Upper lobe of left lung (tissue), 4 donors: ENCODE measurements at regions not wholly inside any gene's neighbourhood (a gene's known extent, or its start where the extent isn't known, plus 50 kb on each side); places are given as distances from the start of the nearest gene placed in this dataset.

ENCODE experiments used
- CTCF ChIP-seq, 6 experiments: fragments of 450-650 bp in 4 of 6; fragments of 200-600 bp in 2 of 6; sonication (generic) in 2 of 6; IDR thresholded peaks; one replicate each; pipeline ENCODE4 v1.5.1; 2016 to 2019; ENCODE audit warnings: antibody characterized with exemption in 6 of 6
- POLR2A ChIP-seq, 4 donors: fragments of 450-650 bp; IDR thresholded peaks; one replicate each; pipeline ENCODE4 v1.5.1; 2016 to 2017; ENCODE audit warnings: antibody characterized with exemption in 4 of 4, mild to moderate bottlenecking in 2 of 4
- POLR2AphosphoS5 ChIP-seq, 2 donors: sonication (generic); formaldehyde crosslinking; IDR thresholded peaks; one replicate each; pipeline ENCODE4 v1.5.1; 2017; ENCODE audit warnings: antibody characterized with exemption in 2 of 2

GRCh38 chr4:163269869-163270268 is 62.5 kb downstream of the NPY1R start:
- TF ChIP-seq CTCF (IDR thresholded peaks at IDR 0.05), result no peak
- TF ChIP-seq POLR2A (IDR thresholded peaks at IDR 0.05), result no peak
- TF ChIP-seq POLR2AphosphoS5 (IDR thresholded peaks at IDR 0.05), result no peak
